Skeletal muscle tissue (tissue), 3 donors: ENCODE measurements at regions not wholly inside any gene's neighbourhood (a gene's known extent, or its start where the extent isn't known, plus 50 kb on each side); places are given as distances from the start of the nearest gene placed in this dataset.

Source experiments
- H3K27ac ChIP-seq: one replicate; pipeline ENCODE4 v1.7.0; 2013; ENCODE audit warnings: mild to moderate bottlenecking, low read depth, low read length, inconsistent platforms
- H3K27me3 ChIP-seq, 3 donors: one replicate each; pipeline ENCODE4 v1.7.0; 2013; ENCODE audit warnings: low read length in 3 of 3; ENCODE audit not compliant: control insufficient read depth in 3 of 3, insufficient read depth in 3 of 3
- H3K36me3 ChIP-seq, 3 donors: one replicate each; pipeline ENCODE4 v1.7.0; 2013; ENCODE audit warnings: low read length in 3 of 3; ENCODE audit not compliant: control insufficient read depth in 3 of 3, insufficient read depth in 3 of 3
- H3K4me1 ChIP-seq, 3 donors: one replicate each; pipeline ENCODE4 v1.7.0; 2013; ENCODE audit warnings: low read length in 3 of 3, mild to moderate bottlenecking in 3 of 3; ENCODE audit not compliant: control insufficient read depth in 3 of 3, insufficient read depth in 3 of 3
- H3K4me3 ChIP-seq, 3 donors: one replicate each; pipeline ENCODE4 v1.7.0; 2013; ENCODE audit warnings: low read length in 3 of 3
- H3K9ac ChIP-seq, 3 donors: one replicate each; pipeline ENCODE4 v1.7.0; 2013; ENCODE audit warnings: low read length in 3 of 3, mild to moderate bottlenecking in 3 of 3, moderate library complexity in 2 of 3, low read depth in 1 of 3
- H3K9me3 ChIP-seq, 3 donors: one replicate each; pipeline ENCODE4 v1.7.0; 2013; ENCODE audit warnings: low read length in 3 of 3; ENCODE audit not compliant: control insufficient read depth in 3 of 3
- donor health status: Osteomylitis.

DNA sequence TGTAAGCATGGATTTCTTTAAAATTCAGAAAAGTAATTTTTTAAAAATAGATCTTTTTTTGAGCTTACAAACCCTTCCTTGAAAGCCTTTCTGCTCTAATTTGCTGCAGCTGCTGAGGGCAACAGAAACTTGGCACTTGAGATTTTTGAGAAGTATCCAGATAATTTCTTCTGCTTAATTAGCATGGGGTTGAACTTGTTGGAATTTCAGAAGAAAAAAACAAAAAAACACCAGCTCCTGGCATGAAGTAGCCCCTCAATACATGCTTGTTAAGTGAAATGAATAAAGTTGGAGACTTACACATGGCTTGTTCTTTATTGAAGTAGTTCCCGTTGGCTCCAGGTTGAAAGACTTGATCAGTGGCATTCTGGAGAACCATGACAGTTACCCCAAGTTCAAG lies 331.4 kb upstream of the RAG2 start:
- H3K4me1 ChIP-seq: no peaks in the 10 kb centered on the region
- no peaks in the 10 kb centered on the region for H3K27me3 ChIP-seq
- no peak overlapping the region for H3K9ac ChIP-seq

DNA sequence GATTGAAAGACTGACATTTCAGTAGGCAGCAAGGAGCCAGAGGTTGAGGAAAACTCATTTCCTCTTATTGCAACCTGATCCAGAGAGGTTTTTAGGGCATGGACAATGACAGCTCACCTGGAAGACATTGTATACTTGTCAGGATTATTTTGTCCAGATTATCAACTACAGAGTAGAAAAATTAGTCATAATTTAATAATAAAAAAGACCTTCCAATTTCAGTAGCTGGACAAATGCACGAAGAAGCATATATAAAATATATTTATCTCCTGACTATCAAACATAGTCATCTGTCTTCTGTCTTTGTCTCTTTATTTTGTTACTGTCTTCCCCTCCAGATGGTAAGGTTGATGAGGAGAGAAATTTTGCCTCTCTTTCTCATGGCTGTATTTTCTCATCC lies 330.6 kb upstream of the RAG2 start:
- Histone ChIP-seq H3K9me3 (no peaks in the 10 kb centered on the region), H3K27ac (no peak overlapping the region), H3K4me3 (no peak overlapping the region), H3K36me3 (no peaks in the 10 kb centered on the region), H3K27me3 (no peaks in the 10 kb centered on the region), H3K9ac (no peak overlapping the region), H3K4me1 (no peaks in the 10 kb centered on the region)

More for the DNA sequence above, 331.4 kb upstream of the RAG2 start:
- Histone ChIP-seq H3K9me3 (no peaks in the 10 kb centered on the region), H3K36me3 (no peaks in the 10 kb centered on the region), H3K27ac (no peak overlapping the region), H3K4me3 (no peak overlapping the region)

DNA sequence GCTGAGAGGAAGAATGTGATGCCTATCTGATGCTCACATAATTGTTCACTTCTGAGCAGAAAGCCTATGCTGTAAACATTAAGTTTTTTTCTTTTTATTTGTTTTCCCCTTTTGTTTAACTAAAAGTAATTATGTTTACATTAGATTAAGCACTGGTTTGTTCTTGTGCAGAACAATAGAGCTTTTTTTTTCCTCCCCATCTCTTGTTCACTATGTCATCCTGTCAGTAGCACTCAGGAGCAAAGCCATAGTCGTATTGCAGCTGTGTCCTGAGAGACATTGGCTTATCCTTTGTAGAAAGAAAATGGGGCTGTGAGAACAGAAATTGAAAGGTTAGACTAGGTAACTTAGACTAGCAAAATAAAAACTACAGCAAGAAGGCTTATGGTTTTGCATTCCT lies 301.8 kb upstream of the RAG2 start:
- Histone ChIP-seq H3K27ac (no peak overlapping the region), H3K4me1 (no peaks in the 10 kb centered on the region), H3K27me3 (no peaks in the 10 kb centered on the region), H3K9ac (no peak overlapping the region), H3K9me3 (no peaks in the 10 kb centered on the region), H3K36me3 (no peaks in the 10 kb centered on the region), H3K4me3 (no peak overlapping the region)

DNA sequence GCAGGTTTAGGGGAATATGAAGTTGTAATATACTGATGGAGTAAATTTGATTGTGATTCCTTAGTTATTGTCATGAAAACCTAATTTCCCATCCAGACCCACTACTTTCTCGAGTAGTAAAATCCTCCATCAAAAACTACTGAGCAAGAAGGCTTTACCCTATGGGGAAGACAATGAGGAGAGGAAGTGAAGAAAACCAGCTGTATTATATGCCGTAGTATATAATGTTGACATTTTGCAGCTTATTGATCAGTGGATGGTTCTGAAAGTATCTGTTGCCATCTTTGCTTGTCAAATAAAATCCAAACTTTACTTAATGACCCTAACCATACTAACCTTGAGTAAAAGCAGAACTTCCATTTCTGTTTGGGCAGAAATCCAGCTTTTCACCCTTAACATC lies 292.8 kb upstream of the RAG2 start:
- Histone ChIP-seq H3K9me3 (no peaks in the 10 kb centered on the region), H3K36me3 (no peaks in the 10 kb centered on the region), H3K27ac (no peak overlapping the region), H3K4me1 (no peaks in the 10 kb centered on the region), H3K4me3 (no peak overlapping the region), H3K9ac (no peak overlapping the region), H3K27me3 (no peaks in the 10 kb centered on the region)

DNA sequence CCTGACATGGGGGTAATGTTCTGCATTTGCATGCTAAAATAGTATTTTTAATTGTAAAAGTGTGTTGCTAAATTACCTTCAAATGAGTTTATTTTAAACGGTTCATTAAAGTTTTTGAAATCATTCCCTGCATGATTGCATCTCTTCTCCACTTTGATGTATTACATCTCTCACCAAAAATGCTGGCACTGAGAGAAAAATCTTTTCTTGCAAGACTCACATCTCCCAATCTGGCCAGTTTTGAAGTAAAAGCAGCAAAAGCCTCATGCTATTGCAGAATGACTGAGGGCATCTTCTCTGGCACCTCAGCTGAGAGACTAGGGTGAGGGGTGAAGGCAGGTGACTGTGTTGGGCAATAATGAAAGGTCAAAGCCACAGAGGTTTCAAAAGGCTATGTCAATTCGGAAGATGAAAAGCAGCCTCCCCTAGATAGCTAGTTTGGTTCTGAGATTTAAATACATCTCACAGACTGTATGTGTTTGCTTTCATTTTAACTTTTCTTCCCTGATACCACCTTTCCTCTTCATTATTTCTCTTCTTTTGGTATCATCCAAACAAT lies 292.2 kb upstream of the RAG2 start:
- no peak overlapping the region for H3K4me3 ChIP-seq
- H3K27me3 ChIP-seq: no peaks in the 10 kb centered on the region
- no peaks in the 10 kb centered on the region for H3K9me3 ChIP-seq
- H3K4me1 ChIP-seq: no peaks in the 10 kb centered on the region
- no peak overlapping the region for H3K27ac ChIP-seq
- no peak overlapping the region for H3K9ac ChIP-seq
- no peaks in the 10 kb centered on the region for H3K36me3 ChIP-seq

DNA sequence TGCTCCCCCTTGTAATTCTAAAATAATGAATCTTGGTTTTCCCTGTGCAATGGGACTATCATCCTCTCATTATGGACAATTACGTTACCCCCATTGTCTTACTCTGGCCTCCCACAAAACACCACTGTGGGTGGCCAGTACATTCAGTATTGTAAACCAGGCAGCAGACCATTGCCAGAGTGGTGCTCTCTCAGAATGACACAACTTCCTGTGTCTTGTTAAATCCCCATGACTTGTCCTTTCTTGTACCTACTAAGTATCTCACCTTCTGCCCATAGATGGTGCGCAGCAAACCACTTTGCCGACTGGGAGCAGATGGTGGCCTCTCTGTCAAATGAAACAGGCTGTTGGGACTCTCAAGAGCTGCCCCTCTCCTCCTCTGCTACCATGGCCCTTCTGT lies 287.1 kb upstream of the RAG2 start:
- H3K27me3 ChIP-seq: no peaks in the 10 kb centered on the region
- no peak overlapping the region for H3K4me3 ChIP-seq
- H3K36me3 ChIP-seq: no peaks in the 10 kb centered on the region
- no peak overlapping the region for H3K9ac ChIP-seq
- no peaks in the 10 kb centered on the region for H3K9me3 ChIP-seq
- no peak overlapping the region for H3K27ac ChIP-seq
- no peaks in the 10 kb centered on the region for H3K4me1 ChIP-seq

DNA sequence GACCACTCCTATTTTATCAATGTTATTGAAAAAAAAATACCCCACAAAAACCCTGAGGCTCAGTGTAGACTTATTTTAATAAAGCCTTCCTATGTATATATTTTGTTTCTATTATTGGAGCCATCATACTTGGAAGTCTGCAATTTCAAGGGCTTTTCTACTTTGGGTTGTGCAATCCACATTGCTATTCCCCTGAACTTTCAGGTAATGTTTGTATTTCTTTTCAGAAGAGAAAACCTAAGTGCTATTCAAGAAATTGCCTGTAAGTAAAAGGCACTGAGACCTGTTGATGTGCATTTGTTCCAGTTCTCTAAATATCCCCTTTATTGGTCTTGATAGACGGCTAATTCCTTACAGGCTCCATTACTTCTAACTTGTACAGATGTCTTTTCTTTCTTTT lies 280.7 kb upstream of the RAG2 start:
- Histone ChIP-seq H3K9ac (no peak overlapping the region), H3K9me3 (no peaks in the 10 kb centered on the region), H3K4me3 (no peak overlapping the region), H3K27ac (no peak overlapping the region), H3K36me3 (no peaks in the 10 kb centered on the region), H3K27me3 (no peaks in the 10 kb centered on the region), H3K4me1 (no peaks in the 10 kb centered on the region)

DNA sequence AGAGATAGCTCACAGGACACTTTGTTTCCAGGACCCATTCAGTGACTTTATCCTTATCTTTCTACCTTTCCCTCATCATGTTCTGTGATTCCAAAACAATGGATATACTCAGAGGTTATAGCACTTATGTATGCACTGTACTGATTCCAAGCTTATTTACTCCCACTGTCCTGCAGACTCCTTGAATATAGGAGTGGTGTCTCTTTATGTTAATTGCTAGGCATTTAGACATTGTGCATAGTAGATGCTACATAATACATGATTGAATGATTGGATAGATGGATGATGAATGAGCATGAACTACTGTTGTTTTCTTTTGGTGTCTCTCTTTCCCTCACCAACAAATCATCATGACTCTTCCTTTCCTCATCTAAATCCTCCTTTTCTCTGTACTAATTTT lies 279.1 kb upstream of the RAG2 start:
- no peak overlapping the region for H3K9ac ChIP-seq
- no peak overlapping the region for H3K27ac ChIP-seq

DNA sequence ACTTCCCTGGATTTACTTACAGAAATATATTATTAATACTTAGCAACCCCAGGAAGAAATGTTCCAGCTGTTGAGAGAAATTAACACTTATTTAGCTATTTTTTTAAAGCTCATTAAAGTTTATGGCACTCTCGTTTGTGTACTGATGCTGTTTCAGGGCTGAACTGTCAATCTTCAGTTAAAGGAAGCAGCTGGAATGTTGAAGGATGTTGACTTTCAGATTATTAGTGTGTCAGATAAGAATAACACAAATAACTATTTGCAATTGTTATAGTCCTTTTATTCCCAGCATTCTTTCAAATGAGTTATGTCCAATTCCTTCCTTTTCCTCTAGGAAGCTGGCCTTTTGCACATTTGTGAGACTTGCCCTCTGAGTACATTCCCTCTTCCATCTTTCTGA lies 278.2 kb upstream of the RAG2 start:
- Histone ChIP-seq H3K4me1 (no peaks in the 10 kb centered on the region), H3K36me3 (no peaks in the 10 kb centered on the region), H3K27me3 (no peaks in the 10 kb centered on the region), H3K27ac (no peak overlapping the region), H3K4me3 (no peak overlapping the region), H3K9ac (no peak overlapping the region), H3K9me3 (no peaks in the 10 kb centered on the region)

More for the DNA sequence above, 279.1 kb upstream of the RAG2 start:
- Histone ChIP-seq H3K4me3 (no peak overlapping the region), H3K36me3 (no peaks in the 10 kb centered on the region), H3K27me3 (no peaks in the 10 kb centered on the region), H3K9me3 (no peaks in the 10 kb centered on the region), H3K4me1 (no peaks in the 10 kb centered on the region)

DNA sequence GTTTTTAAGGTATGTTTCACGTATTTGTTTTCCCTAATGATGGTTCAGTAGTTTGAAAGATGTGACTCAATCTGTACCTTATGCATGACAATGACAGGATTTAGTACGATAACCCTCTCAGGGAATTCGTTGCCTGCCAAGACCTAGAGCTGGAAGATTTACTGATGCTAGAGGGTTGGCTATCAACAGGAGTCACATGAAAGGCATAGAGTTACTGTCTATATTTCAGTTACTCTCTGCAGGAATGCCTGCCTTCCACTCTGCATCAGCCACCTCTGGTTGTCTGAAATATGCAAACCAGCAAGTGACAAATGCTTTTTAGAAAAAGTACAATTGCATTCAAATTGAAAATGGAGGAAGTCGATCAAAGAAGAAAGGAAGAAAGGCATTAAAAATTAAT lies 276.3 kb upstream of the RAG2 start:
- Histone ChIP-seq H3K27ac (no peak overlapping the region), H3K36me3 (no peaks in the 10 kb centered on the region), H3K9me3 (no peaks in the 10 kb centered on the region), H3K27me3 (no peaks in the 10 kb centered on the region), H3K4me1 (no peaks in the 10 kb centered on the region), H3K4me3 (no peak overlapping the region), H3K9ac (no peak overlapping the region)

DNA sequence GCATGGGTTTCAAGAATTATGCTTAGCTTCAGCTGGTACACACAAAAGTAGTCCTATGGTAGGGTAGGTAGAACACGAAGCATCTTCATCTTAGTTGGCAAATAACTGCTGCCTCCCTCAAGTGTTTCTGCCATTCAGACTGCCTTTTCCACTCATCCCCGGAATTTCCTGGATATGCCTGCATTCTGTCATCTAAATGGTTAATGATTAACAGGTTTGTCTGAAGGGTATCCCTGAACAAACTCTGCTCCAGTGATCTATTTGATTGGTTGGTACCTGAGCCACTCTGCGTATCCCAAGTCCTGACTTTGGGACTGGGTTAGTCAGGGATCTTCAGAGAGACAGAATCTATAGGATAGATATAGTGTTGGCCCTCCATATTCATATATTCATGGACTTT lies 272.3 kb upstream of the RAG2 start:
- Histone ChIP-seq H3K36me3 (no peaks in the 10 kb centered on the region), H3K27ac (no peak overlapping the region), H3K27me3 (no peaks in the 10 kb centered on the region), H3K9ac (no peak overlapping the region), H3K9me3 (no peaks in the 10 kb centered on the region), H3K4me3 (no peak overlapping the region), H3K4me1 (no peaks in the 10 kb centered on the region)
